RPMI7951 (cell line): ENCODE measurements at regions not wholly inside any gene's neighbourhood (a gene's known extent, or its start where the extent isn't known, plus 50 kb on each side); places are given as distances from the start of the nearest gene placed in this dataset.
"Not testable (repeated sequence)": the region's sequence is repeated elsewhere in the genome, so short reads cannot be mapped to it uniquely, and the experiment has no call there.

Source experiments
- DNase-seq: peaks from one replicate; pipeline ENCODE4 v3.0.0-alpha.2; 2012; ENCODE audit warnings: low read depth

DNA sequence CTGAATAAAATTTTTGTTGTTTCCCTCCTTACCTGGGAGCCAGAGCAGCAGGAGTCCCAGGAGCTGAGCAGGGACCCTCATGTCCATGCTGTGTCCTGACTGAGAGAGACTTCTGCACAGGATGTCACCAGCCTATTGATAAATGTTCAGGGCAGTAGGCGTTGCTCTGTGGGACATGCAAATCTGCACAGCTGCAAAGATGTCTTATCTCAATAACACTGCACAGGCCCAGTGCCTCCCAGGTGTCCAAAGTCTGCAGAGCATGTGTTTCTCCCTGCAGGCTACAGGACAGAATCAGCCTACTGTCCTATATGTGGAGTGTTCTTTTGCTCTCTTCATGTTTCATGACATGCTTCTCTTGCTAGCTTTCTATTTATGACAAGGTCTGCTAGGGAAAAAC, 522.3 kb downstream of the RPIA start:
- not testable (repeated sequence) for DNase-seq

DNA sequence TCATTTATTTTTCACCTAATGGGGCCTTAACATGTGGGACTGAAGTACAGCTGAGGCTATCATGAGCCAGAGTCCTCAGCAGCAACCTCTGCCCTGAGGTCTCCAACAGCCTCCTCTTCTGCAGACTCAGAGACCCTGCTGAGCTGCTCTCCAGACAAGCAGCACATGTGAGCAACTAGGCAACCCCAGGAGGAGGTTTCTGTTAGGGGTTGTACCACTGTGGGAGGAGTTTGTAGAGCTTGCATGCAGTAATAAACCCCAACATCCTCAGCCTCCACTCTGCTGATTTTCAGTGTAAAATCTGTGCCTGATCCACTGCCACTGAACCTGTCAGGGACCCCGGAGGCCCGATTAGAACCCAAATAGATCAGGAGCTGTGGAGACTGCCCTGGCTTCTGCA, 530.0 kb downstream of the RPIA start:
- not testable (repeated sequence) for DNase-seq

DNA sequence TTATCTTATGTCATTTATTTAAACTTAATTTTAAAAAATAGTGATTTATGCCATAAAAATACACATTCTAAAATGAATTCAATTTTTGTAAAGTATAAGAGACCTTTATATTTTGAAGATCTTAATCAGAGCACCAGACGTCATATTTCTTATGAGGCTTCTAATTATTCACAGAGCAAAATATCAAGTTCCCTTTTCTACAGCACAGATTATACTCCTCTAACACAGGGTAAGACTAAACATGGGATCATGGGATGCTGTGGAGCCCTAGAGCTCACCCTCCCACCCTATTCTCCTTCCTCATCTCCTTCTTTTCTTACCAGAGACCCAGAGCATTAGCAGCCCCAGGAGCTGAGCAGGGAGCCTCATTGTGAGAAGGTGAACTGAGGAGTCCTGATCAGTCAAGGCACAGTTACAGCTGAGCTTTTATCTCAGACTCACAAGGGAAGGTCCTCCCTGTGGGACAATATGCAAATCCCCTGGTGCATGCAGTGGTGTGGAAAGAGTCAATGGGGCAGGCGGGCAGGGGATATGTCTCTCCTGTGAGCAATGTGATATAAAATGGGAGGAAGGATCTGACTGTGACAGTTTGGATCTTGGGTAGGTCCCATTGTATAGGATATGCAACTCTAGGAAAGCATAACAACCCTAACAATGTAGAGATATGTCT, 530.7 kb downstream of the RPIA start:
- DNase-seq = not testable (repeated sequence)

DNA sequence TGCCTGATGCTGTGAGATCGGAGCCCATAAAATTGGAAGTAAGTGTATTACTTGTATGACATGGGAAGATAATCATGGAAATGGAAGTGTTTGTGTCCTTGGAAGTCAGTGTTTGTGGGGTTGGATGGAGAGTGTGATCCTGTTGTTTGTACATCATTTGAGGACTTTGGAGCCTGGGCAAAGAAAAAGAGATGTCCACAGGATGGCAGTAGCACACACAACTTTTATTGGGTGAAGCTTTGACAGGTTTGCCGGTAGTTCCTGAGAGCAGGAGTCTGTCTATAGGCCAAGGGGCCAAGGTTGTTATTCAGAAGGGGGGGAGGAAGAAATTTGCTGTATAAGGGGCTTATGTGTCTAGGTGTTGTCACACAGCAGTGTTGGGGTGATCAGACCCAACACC, 533.3 kb downstream of the RPIA start:
- DNase-seq = not testable (repeated sequence)

DNA sequence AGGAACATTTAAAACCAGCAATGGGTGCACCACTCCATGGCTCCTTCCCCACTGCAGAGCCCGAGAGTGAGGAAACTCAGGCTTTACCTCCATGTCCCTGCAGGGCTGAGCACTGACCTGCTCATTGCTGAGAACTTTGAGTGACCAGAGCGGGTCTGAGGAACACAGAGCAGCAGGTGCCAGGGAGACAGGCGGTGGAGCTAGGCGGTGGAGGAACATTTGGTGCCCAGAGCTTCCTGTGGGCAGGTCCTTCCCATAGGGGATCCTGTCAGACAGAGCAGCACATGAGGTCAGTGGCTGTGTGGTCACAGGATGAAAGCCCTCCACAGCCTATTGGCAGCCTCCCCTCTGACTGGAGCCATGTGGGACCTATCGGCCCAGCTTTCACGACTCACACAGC, 538.5 kb downstream of the RPIA start:
- not testable (repeated sequence) for DNase-seq

DNA sequence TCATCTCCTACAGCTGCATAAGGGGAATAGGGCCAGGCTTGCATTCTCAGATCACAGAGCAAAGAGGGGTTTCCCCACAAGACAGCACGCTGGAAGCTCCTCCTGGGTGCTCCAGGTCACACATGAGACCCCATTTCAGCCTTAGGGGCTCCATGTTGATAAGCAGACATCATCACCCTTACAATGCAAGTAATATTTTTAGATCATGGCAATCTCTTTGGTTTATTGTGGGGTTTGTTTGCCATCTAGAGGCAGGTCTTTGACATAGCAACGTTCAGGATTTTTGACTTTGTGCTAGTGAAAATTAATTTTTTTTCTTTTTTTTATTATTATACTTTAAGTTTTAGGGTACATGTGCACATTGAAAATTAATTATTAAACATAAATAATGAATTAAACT, 539.8 kb downstream of the RPIA start:
- DNase-seq = not testable (repeated sequence)

DNA sequence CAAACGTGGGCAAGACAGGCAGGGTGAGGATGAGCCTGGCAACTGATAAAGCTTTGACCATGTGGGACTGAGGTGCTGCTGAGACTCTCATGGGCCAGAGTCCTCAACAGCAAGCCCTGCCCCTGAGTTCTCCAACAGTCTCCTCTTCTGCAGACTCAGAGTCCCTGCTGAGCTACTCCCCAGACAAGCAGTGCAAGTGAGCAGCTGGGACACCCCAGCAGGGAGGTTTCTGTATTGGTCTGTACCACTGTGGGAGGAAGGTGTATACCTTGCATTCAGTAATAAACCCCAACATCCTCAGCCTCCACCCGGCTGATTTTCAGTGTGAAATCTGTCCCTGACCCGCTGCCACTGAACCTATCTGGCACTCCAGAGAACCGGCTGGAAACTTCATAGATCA, 542.5 kb downstream of the RPIA start:
- DNase-seq = not testable (repeated sequence)

DNA sequence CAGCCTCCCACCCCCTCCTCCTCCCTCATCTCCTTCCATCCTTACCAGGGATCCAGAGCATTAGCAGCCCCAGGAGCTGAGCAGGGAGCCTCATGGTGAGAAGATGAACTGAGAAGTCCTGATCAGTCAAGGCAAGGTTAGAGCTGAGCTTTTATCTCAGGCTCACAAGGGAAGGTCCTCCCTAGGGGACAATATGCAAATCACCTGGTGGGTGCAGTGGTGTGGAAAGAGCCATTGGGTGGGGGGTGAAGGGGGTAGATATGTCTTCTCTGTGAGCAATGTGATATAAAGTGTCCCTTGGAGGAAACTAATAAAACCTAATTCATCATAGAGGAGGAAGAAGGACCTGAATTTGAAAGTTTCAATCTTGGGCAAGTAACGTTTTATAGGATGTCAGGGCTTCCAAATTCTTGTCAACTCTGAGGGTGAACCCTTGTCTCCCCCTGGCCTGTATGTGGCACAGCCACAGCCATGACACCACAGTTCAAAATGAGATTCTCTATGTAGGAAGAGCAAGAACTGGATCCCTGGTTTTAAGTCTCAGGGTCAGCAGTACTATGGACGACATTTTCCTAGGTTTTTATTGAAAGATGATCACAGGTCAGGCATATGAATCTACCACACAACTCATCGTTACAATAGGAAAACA, 543.5 kb downstream of the RPIA start:
- DNase-seq = not testable (repeated sequence)

DNA sequence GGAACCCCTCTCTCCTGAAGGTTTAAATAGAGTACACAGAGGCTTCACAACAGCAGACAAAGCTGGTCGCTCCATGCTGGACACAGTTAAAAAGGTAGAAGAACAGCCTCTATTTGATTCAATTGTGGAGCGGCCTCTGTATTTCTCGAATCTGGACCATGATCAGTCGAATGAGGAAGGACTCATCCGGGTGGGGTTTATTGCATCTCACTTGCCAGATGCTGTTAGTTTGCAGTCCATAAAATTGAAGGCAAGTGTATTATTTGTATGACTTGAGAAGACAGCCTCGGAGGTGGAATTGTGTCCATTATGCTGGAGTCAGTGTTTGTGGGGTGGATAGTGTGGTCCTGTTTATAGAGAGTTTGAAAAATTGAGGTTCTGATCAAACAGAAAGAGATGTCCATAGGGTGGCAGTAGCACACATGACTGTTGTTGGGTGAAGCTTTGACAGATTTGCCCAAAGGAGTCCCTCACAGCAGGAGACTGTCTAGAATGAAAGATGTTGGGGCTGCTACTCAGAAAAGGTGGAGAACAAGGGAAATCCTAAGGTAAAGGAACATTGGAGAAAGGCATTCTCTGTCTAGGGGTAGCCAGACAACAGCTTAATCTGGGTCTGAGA, 545.5 kb downstream of the RPIA start:
- not testable (repeated sequence) for DNase-seq

DNA sequence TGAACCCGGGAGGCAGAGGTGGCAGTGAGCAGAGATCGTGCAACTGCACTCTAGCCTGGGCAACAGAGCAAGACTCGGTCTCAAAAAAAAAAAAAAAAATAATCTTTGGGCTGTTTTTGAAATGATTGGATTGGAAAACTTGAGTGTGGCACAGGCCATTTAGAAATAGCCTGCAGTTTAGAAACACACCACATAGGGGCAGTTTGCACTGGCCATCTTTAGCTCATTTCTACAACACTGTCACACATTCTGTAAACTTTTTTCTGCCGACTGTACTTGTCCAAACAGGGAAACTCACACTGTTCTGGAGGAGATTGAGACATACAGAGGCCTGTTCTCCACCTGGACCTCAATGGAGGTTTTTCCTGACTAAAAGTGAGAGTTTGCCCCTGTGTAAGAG, 546.3 kb downstream of the RPIA start:
- not testable (repeated sequence) for DNase-seq

DNA sequence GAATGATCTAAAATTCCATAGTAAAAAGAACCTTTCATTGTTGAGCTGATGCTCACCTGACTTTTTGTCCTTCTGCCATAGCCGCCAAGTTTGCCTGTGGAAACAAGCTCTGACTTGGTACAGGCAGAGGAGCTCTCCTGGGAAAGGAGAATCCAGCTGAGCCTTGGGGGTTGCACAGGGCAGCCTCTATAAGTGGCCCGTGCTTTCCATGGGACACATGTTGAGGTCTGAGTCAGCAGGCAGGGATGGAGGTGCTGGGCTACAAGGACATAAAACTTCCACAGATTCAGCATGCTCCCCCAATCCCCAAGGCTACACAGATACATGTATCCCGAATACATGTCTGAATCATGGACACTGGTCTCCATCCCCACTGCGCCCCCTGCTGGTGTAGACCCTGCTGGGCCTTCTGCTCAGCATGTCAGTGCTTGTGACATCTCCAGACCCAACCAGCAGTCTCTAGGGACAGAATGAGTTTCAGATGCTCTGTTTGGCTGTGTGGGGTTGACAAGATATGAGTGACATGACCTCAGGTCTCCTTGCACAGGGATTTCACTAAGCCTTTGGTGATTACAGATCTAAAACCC, 551.7 kb downstream of the RPIA start:
- DNase-seq = not testable (repeated sequence)

DNA sequence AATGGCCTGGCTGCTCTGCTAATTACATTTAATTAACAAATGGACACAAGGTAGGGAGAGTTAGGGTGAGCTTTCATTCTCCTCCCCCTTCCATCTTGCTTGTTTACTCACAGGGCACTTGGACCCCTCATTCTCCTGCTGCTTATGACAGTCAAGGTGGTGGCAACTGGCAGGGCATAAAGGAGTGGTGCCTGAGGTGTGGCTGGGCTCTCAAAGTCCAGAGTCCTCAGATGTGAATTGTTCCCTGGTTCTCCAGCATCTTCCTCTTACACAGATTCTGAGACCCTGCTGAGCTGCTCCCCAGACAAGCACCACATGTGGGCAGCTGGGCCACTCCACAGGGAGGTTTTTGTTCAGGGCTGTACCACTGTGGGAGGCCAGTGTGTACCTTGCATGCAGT, 552.9 kb downstream of the RPIA start:
- not testable (repeated sequence) for DNase-seq

DNA sequence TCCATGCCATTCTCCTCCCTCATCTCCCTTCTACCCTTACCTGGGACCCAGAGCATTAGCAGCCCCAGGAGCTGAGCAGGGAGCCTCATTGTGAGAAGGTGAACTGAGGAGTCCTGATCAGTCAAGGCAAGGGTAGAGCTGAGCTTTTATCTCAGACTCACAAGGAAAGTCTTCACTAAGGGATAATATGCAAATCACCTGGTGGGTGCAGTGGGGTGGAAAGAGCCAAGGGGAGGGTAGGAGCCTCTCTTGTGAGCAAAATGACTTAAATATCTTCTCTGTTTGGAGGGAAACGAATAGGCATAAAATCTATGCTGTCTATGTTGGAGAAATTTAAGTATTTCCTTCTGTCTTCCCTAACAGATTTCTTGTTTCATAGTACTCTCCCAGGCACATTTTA, 554.0 kb downstream of the RPIA start:
- DNase-seq = not testable (repeated sequence)

DNA sequence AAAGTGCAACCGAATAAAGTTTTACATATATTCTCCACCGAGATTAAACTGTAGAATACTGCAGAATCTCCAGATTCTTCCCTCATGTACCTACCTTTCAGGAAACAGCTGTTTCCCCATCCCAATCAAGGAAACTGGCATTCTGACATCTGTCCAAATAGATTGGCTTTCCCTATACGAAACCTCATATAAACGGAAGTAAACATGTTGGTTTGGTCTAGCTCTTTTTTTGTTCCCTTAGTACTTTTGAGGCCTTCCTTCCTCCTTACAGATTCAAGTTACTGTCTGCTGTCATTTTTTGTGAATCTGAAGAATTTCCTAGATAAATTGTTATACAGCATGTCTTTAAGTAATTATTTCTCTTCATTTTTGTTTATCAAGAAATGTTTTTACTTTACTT, 554.6 kb downstream of the RPIA start:
- not testable (repeated sequence) for DNase-seq

DNA sequence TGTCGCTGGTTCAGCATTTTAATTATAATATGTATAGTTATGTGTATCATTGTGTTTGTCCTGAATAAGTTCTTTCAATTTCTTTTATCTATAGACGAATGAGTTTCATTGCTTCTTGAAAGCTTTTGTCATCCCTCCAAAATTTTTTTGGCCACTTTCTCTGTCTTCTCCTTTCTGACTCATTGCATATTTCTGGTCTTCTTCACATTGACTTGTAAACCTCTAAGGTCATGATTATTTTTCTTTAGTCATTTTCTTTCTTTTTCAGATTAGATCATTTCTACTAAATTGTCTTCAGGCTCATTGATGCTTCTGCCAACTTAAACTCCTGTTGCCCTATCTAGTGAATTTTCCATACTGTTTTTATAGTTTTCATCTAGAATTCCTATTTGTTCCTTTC, 555.1 kb downstream of the RPIA start:
- peak; percentile 64 for DNase-seq

DNA sequence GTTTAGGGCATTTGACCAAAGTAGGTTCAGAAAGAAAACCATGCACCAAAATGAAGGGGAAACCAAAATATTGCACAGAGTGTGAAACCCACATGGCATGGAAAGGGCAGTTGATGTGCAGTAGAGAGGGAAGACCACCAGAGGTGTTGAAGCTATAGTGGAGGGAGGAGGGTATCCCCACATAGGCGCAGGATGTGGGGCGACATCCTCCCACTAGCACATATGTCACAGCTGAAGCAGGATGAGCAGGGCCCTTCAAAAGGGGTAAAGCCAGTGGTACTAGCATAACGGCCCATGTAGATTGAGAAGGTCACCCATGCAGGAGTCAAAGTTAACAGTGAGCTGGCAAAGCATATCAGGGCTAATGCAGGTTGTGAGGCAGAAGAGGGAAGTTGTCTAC, 563.5 kb downstream of the RPIA start:
- DNase-seq = not testable (repeated sequence)

DNA sequence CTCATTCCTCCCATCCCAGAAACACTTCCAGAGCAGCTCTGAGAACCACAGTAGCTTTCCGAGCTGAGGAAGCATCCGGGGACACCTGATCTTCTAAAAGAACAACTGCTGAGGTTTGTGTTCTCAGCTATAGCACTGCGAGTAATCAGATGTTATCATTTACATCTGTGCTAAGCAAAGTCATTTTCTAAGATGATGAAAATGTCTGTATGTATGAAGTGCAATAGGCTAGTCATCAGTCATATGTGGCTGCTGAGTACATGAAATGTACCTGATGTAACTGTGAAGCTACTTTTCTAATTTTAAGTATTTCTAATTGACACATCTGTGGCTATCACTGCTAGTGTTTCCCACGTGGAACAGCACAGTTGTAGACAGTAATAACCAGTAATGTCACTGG, 582.0 kb downstream of the RPIA start:
- not testable (repeated sequence) for DNase-seq

DNA sequence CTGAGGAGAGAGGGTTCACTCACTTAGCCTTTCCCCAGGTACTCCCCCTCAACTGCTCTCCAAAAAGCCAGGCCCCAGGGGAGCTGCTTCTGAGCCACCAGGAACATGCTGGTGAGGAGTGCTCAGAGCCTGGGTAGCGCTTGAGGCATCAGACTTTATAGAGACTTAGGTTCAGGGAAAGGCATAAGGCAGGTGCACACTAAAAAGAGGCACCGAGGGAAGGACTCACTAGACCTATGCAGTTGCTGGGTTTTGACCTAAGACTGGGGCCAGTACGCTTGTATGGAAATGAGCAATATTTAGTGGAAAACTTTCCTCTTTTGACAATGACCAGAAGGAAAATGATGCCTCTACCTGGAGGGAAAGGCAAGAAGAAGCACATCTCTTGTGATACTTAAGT, 589.1 kb downstream of the RPIA start:
- not testable (repeated sequence) for DNase-seq

DNA sequence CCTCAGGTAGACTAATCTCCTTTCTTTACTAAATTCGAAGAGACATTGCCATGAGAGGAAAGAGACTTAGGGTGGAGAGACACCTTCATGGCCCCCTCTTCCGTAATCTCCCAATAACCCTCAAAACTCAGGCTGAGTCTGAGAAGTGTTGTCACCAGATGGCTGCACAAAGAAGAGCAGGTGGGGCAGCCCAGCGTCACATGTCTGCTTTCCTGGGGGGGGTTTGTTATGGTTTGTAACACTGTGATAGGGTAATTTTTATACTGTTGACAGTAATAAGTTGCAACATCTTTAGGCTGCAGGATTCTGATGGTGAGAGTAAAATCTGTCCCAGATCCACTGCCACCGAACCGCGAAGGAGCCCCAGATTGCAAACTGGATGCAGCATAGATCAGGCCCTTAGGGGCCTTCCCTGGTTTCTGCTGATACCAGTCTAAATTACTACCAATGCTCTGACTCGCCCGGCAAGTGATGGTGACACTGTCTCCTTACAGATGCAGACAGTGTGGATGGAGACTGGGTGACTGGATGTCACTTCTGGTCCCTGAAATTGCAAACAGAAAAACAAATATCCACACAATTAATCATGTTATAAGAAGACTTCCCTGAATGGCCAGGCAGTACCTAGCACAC, 595.1 kb downstream of the RPIA start:
- not testable (repeated sequence) for DNase-seq

DNA sequence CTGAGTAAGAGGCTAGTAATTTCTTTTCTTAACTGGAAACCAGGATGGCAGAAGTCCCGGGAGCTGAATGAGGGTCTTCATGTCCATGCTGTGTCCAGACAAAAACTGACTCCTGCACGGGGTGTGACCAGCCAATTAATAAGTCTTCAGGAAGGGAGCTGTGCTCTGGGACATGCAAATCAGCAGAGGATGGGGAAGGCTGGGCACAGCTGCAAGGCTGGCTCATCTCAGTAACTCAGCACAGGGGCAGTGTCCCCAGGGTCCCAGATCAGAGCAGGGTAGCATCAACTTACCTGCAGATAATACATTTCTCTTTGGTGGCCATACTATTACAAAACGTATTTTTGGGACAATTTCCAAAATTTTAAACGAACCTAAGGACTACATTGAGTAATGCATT, 595.6 kb downstream of the RPIA start:
- not testable (repeated sequence) for DNase-seq

DNA sequence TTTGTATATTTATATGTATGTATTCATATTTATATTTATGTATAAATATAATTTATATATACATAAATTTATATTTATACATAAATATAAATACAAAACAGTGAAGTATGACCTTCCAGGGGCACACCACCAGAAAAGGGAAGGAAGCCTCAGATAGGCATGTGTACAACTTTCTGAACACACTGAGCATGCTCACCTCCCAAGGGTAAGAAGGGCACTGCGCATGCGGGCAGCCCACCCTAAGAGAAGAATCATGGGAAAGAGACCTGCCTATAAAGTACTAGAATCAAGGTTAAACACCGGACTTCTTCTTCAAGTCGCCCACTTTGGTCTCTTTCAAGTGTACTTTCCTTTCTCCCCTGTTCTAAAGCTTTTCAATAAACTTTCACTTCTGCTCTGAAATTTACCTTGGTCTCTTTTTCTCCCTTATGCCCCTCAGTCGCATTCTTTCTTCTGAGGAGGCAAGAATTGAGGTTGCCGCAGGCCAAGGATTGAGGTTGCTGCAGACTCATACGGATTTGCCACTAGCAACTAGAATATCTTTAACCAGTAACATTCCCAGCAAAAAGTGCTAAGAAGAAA, 600.3 kb downstream of the RPIA start:
- DNase-seq = not testable (repeated sequence)

DNA sequence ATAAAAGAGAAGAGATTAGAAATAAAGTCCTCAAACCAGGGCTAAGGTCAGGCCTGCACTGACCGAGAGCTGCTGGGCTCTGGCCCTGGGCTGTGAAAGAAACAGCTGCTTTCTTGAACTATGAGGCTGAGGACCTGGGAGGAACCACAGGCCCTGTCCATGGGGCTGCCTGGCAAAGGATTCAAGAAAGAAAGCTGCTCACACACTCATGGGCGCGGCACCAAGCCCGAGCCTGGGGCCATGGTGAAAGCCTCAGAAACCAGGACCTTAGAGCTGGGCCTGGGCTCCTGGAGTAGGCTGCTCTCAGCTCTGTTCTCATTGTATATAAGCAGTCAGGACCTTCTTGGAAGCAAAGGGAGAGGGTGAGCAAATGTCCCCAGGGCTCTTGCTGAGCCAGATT, 601.9 kb downstream of the RPIA start:
- not testable (repeated sequence) for DNase-seq
